Choroid plexus epithelial cell (primary cell): ENCODE measurements at regions not wholly inside any gene's neighbourhood (a gene's known extent, or its start where the extent isn't known, plus 50 kb on each side); places are given as distances from the start of the nearest gene placed in this dataset.

ENCODE experiments used
- DNase-seq: peaks from one replicate; pipeline ENCODE4 v3.0.0-alpha.2; 2010; ENCODE audit warnings: low read depth
- H3K4me3 ChIP-seq: 2 replicates; pipeline ENCODE4 v1.5.1; 2011; ENCODE audit warnings: low read depth, mild to moderate bottlenecking, control low read depth, low read length, moderate library complexity
- TF ChIP-seq, protein P1 (sequence below): conservative IDR thresholded peaks from 2 replicates; pipeline ENCODE4 v1.5.1; 2011; ENCODE audit warnings: low read depth, mild to moderate bottlenecking, control low read depth, inconsistent platforms, low read length, moderate library complexity

DNA sequence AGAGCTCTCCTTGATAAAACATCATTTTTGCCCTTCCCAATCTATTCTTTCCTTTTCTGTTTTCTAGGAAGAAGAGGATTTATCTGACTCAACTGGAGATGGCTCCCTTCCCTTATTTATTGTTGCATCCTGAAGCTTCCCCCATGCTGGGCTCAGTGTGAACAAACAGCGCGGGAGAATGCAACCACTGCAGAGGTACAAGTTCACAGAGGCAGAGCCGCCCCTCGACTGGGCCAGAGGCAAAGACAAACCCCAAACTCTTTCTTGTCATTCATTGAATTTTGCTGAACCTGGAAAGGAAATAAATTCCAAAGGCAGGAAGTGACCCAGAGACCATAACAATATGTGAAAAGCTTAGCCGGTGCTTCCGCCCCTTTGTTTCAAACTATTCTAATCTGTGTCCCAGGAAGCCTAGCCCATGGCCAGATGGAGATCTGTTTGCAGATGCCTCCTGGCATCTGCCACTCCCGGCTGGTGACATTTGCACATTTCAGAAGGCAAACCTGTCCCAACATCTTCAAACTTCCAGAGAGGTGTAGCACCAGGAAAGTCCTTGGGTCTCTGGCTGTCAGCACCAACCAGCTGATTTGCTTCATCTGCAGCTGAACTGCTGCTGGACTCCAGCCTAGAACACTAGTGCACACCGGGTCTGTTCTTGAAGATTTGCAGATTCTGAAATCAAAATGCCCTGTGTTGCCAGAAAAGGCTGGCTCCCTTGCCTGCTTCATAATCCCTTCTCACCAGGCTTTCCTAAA is 79.4 kb upstream of the MAP4K3 start:
- DNase-seq, result peak; percentile 84
- H3K4me3 ChIP-seq, result no peak overlapping the region
- TF ChIP-seq, protein P1, sequence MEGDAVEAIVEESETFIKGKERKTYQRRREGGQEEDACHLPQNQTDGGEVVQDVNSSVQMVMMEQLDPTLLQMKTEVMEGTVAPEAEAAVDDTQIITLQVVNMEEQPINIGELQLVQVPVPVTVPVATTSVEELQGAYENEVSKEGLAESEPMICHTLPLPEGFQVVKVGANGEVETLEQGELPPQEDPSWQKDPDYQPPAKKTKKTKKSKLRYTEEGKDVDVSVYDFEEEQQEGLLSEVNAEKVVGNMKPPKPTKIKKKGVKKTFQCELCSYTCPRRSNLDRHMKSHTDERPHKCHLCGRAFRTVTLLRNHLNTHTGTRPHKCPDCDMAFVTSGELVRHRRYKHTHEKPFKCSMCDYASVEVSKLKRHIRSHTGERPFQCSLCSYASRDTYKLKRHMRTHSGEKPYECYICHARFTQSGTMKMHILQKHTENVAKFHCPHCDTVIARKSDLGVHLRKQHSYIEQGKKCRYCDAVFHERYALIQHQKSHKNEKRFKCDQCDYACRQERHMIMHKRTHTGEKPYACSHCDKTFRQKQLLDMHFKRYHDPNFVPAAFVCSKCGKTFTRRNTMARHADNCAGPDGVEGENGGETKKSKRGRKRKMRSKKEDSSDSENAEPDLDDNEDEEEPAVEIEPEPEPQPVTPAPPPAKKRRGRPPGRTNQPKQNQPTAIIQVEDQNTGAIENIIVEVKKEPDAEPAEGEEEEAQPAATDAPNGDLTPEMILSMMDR, result peak; percentile 35

DNA sequence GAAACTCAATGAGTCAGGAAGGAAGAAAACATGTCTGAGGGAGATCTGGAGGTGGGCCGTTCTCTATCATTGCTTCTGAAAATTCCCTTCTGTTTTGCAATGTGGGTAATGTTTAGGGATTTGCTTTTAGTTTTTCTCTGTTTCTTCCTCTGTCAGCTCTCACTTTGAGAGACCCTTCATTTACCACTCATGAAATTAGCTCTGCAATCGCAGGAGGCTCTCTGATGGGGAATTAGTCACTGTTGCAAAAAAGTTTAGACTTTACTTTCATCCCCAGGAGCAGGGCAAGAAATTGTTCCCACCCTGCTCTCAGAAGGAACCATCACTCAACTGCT is 80.0 kb upstream of the MAP4K3 start:
- TF ChIP-seq, protein P1, result no peak
- no peak overlapping the region for H3K4me3 ChIP-seq
- no peak for DNase-seq

DNA sequence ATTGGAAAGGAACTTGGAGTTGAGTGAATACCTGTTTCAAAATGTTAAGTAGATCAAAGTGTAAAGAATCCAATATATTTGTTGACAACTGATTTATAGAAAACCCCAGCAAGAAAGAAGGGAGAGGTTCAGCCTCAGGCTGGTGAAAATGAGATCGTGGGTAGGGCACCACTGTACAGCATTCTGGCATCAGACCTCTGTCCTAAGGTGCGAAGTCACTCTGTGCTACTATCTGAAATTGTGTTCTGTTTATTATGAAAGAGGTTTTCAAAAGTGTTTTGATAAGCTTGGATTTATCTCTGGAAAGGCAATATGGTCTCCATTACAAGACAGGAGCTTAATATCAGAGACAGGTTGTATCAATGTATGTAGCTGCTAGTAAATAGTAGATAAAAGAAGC is 80.5 kb upstream of the MAP4K3 start:
- TF ChIP-seq, protein P1, result no peak
- no peak overlapping the region for H3K4me3 ChIP-seq
- no peak for DNase-seq

DNA sequence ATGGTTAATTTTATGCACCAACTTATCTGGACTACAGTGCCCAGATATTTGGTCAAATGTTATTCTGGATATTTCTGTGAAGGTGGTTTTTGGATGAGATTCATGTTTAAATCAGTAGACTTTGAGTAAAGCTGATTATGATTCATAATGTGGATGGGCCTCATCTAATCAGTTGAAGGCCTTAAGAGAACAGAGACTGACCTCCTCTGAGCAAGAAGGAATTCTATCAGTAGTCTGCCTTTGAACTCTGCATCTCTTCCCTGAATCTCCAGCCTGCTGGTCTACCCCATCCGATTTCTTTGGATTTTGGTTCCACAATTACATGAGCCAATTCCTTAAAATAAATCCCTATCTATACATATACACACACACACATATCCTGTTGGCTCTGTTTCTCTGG is 82.8 kb upstream of the MAP4K3 start:
- H3K4me3 ChIP-seq, result no peak overlapping the region
- TF ChIP-seq, protein P1, result no peak

GRCh38 chr2:39521876-39522517 is 84.9 kb upstream of the MAP4K3 start:
- DNase-seq, result no peak
- no peak overlapping the region for H3K4me3 ChIP-seq
- TF ChIP-seq, protein P1, result no peak

More for the DNA sequence above, 82.8 kb upstream of the MAP4K3 start:
- no peak for DNase-seq

DNA sequence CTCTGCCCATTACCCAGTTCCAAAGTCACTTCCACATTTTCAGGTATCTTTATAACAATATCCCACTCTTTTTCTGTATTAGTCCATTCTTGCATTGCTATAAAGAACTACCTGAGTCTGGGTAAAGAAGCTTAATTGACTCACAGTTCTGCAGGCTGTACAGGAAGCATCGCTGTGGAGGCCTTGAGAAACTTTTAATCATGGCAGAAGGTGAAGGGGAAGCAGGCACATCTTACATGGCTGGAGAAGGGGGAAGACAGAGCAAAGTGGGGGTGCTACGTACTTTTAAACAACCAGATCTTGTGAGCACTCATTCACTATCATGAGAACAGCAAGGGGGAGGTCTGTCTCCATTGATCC is 85.4 kb upstream of the MAP4K3 start:
- TF ChIP-seq, protein P1, result no peak
- no peak overlapping the region for H3K4me3 ChIP-seq
- DNase-seq, result no peak
